Stimulated activated naive CD8-positive, alpha-beta T cell treated with anti-CD3 and anti-CD28 coated beads, Interleukin-15, Interleukin-2, amounts not matched to agents 100 U/mL and 50 U/mL, for 24 hours (primary cell): ENCODE measurements at regions not wholly inside any gene's neighbourhood (a gene's known extent, or its start where the extent isn't known, plus 50 kb on each side); places are given as distances from the start of the nearest gene placed in this dataset.
"Not testable (repeated sequence)": the region's sequence is repeated elsewhere in the genome, so short reads cannot be mapped to it uniquely, and the experiment has no call there.

Experiments
- ATAC-seq: fragments of 150-1000 bp; cut with Tn5 transposase; one replicate; pipeline ENCODE4 v1.10.0; 2021
- DNase-seq: peaks from one replicate; pipeline ENCODE4 v3.0.0; 2021

GRCh38 chr14:103232031-103232808 is 101.8 kb upstream of the EIF5 start:
- ATAC-seq (no peak), DNase-seq (no peak)

- no peak for DNase-seq
- ATAC-seq = no peak
Observed at GRCh38 chr14:103232831-103233319, 101.2 kb upstream of the EIF5 start.

- no peak for ATAC-seq
- no peak for DNase-seq
Observed at GRCh38 chr14:103233328-103233727, 100.7 kb upstream of the EIF5 start.

GRCh38 chr14:103234826-103235225 is 99.2 kb upstream of the EIF5 start:
- not testable (repeated sequence) for DNase-seq, ATAC-seq

GRCh38 chr14:103235506-103235905 is 98.5 kb upstream of the EIF5 start:
- DNase-seq, ATAC-seq: not testable (repeated sequence)

- ATAC-seq (no peak), DNase-seq (no peak)
Observed at GRCh38 chr14:103239751-103240150, 94.3 kb upstream of the EIF5 start.

GRCh38 chr14:103241531-103241930 is 92.5 kb upstream of the EIF5 start:
- ATAC-seq (no peak), DNase-seq (no peak)

GRCh38 chr14:103243764-103244737 is 90.0 kb upstream of the EIF5 start:
- DNase-seq = no peak
- ATAC-seq = no peak

GRCh38 chr14:103245624-103246031 is 88.4 kb upstream of the EIF5 start:
- DNase-seq, ATAC-seq: not testable (repeated sequence)

GRCh38 chr14:103246070-103246469 is 88.0 kb upstream of the EIF5 start:
- ATAC-seq (no peak), DNase-seq (no peak)

GRCh38 chr14:103247169-103247606 is 86.8 kb upstream of the EIF5 start:
- no peak for DNase-seq
- no peak for ATAC-seq

- ATAC-seq = no peak
- DNase-seq = no peak
Observed at GRCh38 chr14:103250181-103250580, 83.9 kb upstream of the EIF5 start.

- no peak for ATAC-seq
Observed at GRCh38 chr14:103250874-103251273, 83.2 kb upstream of the EIF5 start.

GRCh38 chr14:103255555-103255954 is 78.5 kb upstream of the EIF5 start:
- no peak for ATAC-seq

More at GRCh38 chr14:103250874-103251273, 83.2 kb upstream of the EIF5 start:
- no peak for DNase-seq

GRCh38 chr14:103256406-103256805 is 77.6 kb upstream of the EIF5 start:
- ATAC-seq = no peak
- no peak for DNase-seq

More at GRCh38 chr14:103255555-103255954, 78.5 kb upstream of the EIF5 start:
- no peak for DNase-seq

- no peak for DNase-seq
Observed at GRCh38 chr14:103257211-103257962, 76.7 kb upstream of the EIF5 start.

GRCh38 chr14:103258211-103258610 is 75.8 kb upstream of the EIF5 start:
- DNase-seq = no peak
- ATAC-seq = no peak

More at GRCh38 chr14:103257211-103257962, 76.7 kb upstream of the EIF5 start:
- no peak for ATAC-seq

GRCh38 chr14:103259184-103259583 is 74.9 kb upstream of the EIF5 start:
- ATAC-seq (no peak), DNase-seq (no peak)

GRCh38 chr14:103259801-103260628 is 74.0 kb upstream of the EIF5 start:
- DNase-seq (no peak), ATAC-seq (no peak)

- DNase-seq = peak; percentile 7
Observed at GRCh38 chr14:103260629-103261124, 73.4 kb upstream of the EIF5 start.

More at GRCh38 chr14:103260629-103261124, 73.4 kb upstream of the EIF5 start:
- ATAC-seq = no peak
